ENCODE measurements at regions not wholly inside any gene's neighbourhood (a gene's known extent, or its start where the extent isn't known, plus 50 kb on each side); places are given as distances from the start of the nearest gene placed in this dataset.

GRCh38 chr2:74037379-74037860, 52.7 kb downstream of the TET3 start:
- Histone ChIP-seq H3K27me3 (ENCODE audit: control insufficient read depth in 2 of 2, insufficient read depth in 2 of 2, low read length in 2 of 2) (no peaks in the 10 kb centered on the region), H3K9me3 (replicated peaks; ENCODE audit: control insufficient read depth, insufficient read depth, low read length) (no peaks in the 10 kb centered on the region), H4K20me1 (replicated peaks; ENCODE audit: control insufficient read depth, extremely low read depth, insufficient read depth, low read length) (peaks cover 2% of the 10 kb centered on the region), H3K9ac (replicated peaks; ENCODE audit: extremely low read depth, insufficient read depth, low read length) (no peak overlapping the region), H3K9me1 (replicated peaks; ENCODE audit: control insufficient read depth, extremely low read depth, insufficient read depth, low read length) (no peaks in the 10 kb centered on the region), H3K4me1 (ENCODE audit: control insufficient read depth, extremely low read depth, insufficient read depth, low read length) (peaks cover 2% of the 10 kb centered on the region), H3K27ac (ENCODE audit: insufficient read depth, low read depth, low read length) (no peak overlapping the region), H3K4me2 (ENCODE audit: insufficient read depth, low read length) (no peak overlapping the region), H3K4me3 (replicated peaks in 1 of 3; ENCODE audit: insufficient read depth in 1 of 3, low read depth in 1 of 3, low read length in 3 of 3) (no peak overlapping the region), H3K79me2 (ENCODE audit: control insufficient read depth, insufficient read depth, low read length) (no peaks in the 10 kb centered on the region), H2AFZ (ENCODE audit: low read depth, low read length) (no peak overlapping the region), H3K36me3 (ENCODE audit: control insufficient read depth in 2 of 2, extremely low read depth in 1 of 2, insufficient read depth in 2 of 2, low read length in 2 of 2) (no peaks in the 10 kb centered on the region)
- POLR2A ChIA-PET, result no interaction called here
- no TSS peak for BruUV-seq (replicated peaks)
- no peak for DNase-seq (ENCODE audit: low read depth, low spot score)
- intact Hi-C loops (cut with micrococcal nuclease) (no loop called here), dilution Hi-C loops (cut with MboI; ENCODE audit: extremely low pct_ligation_motif_present, low sequenced_read_pairs) (no loop called here)
- CTCF ChIA-PET, result no interaction called here
- FAIRE-seq, result no peak
- no peak for TF ChIP-seq GATA2 (IDR thresholded peaks at IDR 0.05; ENCODE audit: insufficient read depth, insufficient read length, low read depth, low read length)
- no peak for TF ChIP-seq EZH2 (IDR thresholded peaks at IDR 0.05; ENCODE audit: borderline replicate concordance, low read depth, low read length, severe bottlenecking)
- no peak for TF ChIP-seq POLR2AphosphoS5 (IDR thresholded peaks at IDR 0.05; ENCODE audit: insufficient read depth, low read depth, low read length)
- TF ChIP-seq, protein P1, sequence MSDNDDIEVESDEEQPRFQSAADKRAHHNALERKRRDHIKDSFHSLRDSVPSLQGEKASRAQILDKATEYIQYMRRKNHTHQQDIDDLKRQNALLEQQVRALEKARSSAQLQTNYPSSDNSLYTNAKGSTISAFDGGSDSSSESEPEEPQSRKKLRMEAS (IDR thresholded peaks at IDR 0.05; ENCODE audit: insufficient read depth, insufficient read length), result no peak
- no peak for TF ChIP-seq JUN (IDR thresholded peaks at IDR 0.05; ENCODE audit: borderline replicate concordance, insufficient read depth, insufficient read length, low read depth)
- TF ChIP-seq CTCF (IDR thresholded peaks at IDR 0.05; ENCODE audit: extremely low read depth in 1 of 2, insufficient read depth in 1 of 2, low read depth in 1 of 2, low read length in 2 of 2), result no peak
